ENCODE measurements at regions not wholly inside any gene's neighbourhood (a gene's known extent, or its start where the extent isn't known, plus 50 kb on each side); places are given as distances from the start of the nearest gene placed in this dataset.

DNA sequence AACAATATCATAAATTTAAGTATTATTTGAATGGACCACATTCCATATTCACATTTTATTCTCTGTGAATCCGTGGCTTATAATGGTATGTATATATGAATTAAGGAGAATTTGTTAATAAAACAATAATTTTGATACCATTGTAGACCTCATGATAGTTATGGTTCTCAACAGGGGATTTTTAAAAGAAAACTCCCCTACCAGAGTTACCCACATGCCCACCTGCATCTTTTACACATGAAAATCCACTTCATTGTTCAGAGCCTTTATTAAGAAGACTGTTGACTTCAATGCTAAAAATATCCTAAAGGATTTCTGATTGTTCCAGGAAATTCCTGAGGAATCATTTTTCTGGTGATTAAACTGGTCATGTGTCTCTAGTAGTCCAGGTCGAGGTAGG lies 557.7 kb upstream of the MEF2C start:
- TF ChIP-seq, protein P1, sequence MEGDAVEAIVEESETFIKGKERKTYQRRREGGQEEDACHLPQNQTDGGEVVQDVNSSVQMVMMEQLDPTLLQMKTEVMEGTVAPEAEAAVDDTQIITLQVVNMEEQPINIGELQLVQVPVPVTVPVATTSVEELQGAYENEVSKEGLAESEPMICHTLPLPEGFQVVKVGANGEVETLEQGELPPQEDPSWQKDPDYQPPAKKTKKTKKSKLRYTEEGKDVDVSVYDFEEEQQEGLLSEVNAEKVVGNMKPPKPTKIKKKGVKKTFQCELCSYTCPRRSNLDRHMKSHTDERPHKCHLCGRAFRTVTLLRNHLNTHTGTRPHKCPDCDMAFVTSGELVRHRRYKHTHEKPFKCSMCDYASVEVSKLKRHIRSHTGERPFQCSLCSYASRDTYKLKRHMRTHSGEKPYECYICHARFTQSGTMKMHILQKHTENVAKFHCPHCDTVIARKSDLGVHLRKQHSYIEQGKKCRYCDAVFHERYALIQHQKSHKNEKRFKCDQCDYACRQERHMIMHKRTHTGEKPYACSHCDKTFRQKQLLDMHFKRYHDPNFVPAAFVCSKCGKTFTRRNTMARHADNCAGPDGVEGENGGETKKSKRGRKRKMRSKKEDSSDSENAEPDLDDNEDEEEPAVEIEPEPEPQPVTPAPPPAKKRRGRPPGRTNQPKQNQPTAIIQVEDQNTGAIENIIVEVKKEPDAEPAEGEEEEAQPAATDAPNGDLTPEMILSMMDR (IDR thresholded peaks at IDR 0.05): no peak
- no peak for TF ChIP-seq POLR2A (IDR thresholded peaks at IDR 0.05)
